HG02870 (cell line): ENCODE measurements at regions not wholly inside any gene's neighbourhood (a gene's known extent, or its start where the extent isn't known, plus 50 kb on each side); places are given as distances from the start of the nearest gene placed in this dataset.
A peak's percentile ranks its signal among the peaks of the same experiment; 100 is the strongest.

Experiments used
- ATAC-seq: cut with Tn5 transposase; IDR thresholded peaks from one replicate; pipeline ENCODE4 v1.9.1; 2021; ENCODE audit warnings: mild to moderate bottlenecking, moderate library complexity; ENCODE audit not compliant: unreplicated experiment

- no peak for ATAC-seq
These were observed 149.5 kb downstream of the RAP2B start for GRCh38 chr3:153311541-153311940.

- ATAC-seq: no peak
These were observed 151.4 kb downstream of the RAP2B start for GRCh38 chr3:153313302-153313965.

GRCh38 chr3:153314038-153314437 lies 152.0 kb downstream of the RAP2B start:
- no peak for ATAC-seq

GRCh38 chr3:153315781-153316180 lies 153.8 kb downstream of the RAP2B start:
- ATAC-seq: no peak

- ATAC-seq: no peak
These were observed 157.9 kb downstream of the RAP2B start for GRCh38 chr3:153319705-153320554.

GRCh38 chr3:153320585-153321128 lies 158.6 kb downstream of the RAP2B start:
- ATAC-seq: no peak

- ATAC-seq: no peak
These were observed 166.7 kb downstream of the RAP2B start for GRCh38 chr3:153328690-153329089.

GRCh38 chr3:153330901-153331300 lies 168.9 kb downstream of the RAP2B start:
- no peak for ATAC-seq

GRCh38 chr3:153331676-153332075 lies 169.7 kb downstream of the RAP2B start:
- no peak for ATAC-seq

- no peak for ATAC-seq
These were observed 172.5 kb downstream of the RAP2B start for GRCh38 chr3:153334558-153334957.

- ATAC-seq: no peak
These were observed 175.3 kb downstream of the RAP2B start for GRCh38 chr3:153337369-153337768.

GRCh38 chr3:153338487-153338886 lies 176.5 kb downstream of the RAP2B start:
- ATAC-seq: no peak

GRCh38 chr3:153339065-153339464 lies 177.0 kb downstream of the RAP2B start:
- ATAC-seq: no peak

- ATAC-seq: no peak
These were observed 182.2 kb downstream of the RAP2B start for GRCh38 chr3:153343988-153344782.

- ATAC-seq: no peak
These were observed 186.6 kb downstream of the RAP2B start for GRCh38 chr3:153348457-153349107.

- ATAC-seq: peak; percentile 95
These were observed 187.1 kb downstream of the RAP2B start for GRCh38 chr3:153349108-153349499.

GRCh38 chr3:153350420-153350819 lies 188.4 kb downstream of the RAP2B start:
- no peak for ATAC-seq

- ATAC-seq: no peak
These were observed 192.6 kb downstream of the RAP2B start for GRCh38 chr3:153354641-153355040.

- no peak for ATAC-seq
These were observed 193.5 kb downstream of the RAP2B start for GRCh38 chr3:153355559-153355958.

GRCh38 chr3:153356908-153357307 lies 194.9 kb downstream of the RAP2B start:
- no peak for ATAC-seq

- no peak for ATAC-seq
These were observed 195.4 kb downstream of the RAP2B start for GRCh38 chr3:153357436-153357835.
